HepG2 (cell line): ENCODE measurements at regions not wholly inside any gene's neighbourhood (a gene's known extent, or its start where the extent isn't known, plus 50 kb on each side); places are given as distances from the start of the nearest gene placed in this dataset.

Source experiments
- JUNB ChIP-seq: sonication (generic); formaldehyde crosslinking; IDR thresholded peaks from 2 replicates; pipeline ENCODE4 v1.8.0; 2022; ENCODE audit warnings: missing genetic modification reagents, mild to moderate bottlenecking, borderline replicate concordance
- NFKBIZ ChIP-seq: IDR thresholded peaks from 2 replicates; pipeline ENCODE4 v1.6.1; 2018; ENCODE audit warnings: missing genetic modification reagents, missing compliant biosample characterization
- PCBP2 ChIP-seq: fragments of 200-400 bp; formaldehyde crosslinking; optimal IDR thresholded peaks from 2 replicates; pipeline ENCODE3; 2018; ENCODE audit warnings: low read length, low read depth; ENCODE audit not compliant: poor library complexity, severe bottlenecking
- RAD21 ChIP-seq: fragments of 450-650 bp; formaldehyde crosslinking; IDR thresholded peaks from 2 replicates; pipeline ENCODE4 v1.5.0; 2020; ENCODE audit warnings: mild to moderate bottlenecking
- SP2 ChIP-seq: sonication (generic); formaldehyde crosslinking; IDR thresholded peaks from 2 replicates; pipeline ENCODE4 v1.5.1; 2020; ENCODE audit warnings: mild to moderate bottlenecking, missing genetic modification reagents
- TMF1 ChIP-seq: sonication (generic); formaldehyde crosslinking; IDR thresholded peaks from 2 replicates; pipeline ENCODE4 v1.8.1; 2022; ENCODE audit warnings: low read depth, missing genetic modification reagents
- ZFAT ChIP-seq: sonication (generic); formaldehyde crosslinking; conservative IDR thresholded peaks from 2 replicates; pipeline ENCODE4 v1.8.1; 2023; ENCODE audit warnings: missing genetic modification reagents, inconsistent platforms
- ZKSCAN1 ChIP-seq: fragments of 150-350 bp; IDR thresholded peaks from 2 replicates; pipeline ENCODE4 v1.6.1; 2014; ENCODE audit warnings: low read length
- TF ChIP-seq, protein P1 (sequence below): sonication (generic); formaldehyde crosslinking; conservative IDR thresholded peaks from 2 replicates; pipeline ENCODE4 v1.8.1; 2023; ENCODE audit warnings: missing genetic modification reagents
- TF ChIP-seq, protein P2 (sequence below): sonication (generic); formaldehyde crosslinking; IDR thresholded peaks from 2 replicates; pipeline ENCODE4 v1.4.0; 2020; ENCODE audit warnings: missing genetic modification reagents, mild to moderate bottlenecking, borderline replicate concordance
- TF ChIP-seq, protein P3 (sequence below): sonication (generic); formaldehyde crosslinking; IDR thresholded peaks from 2 replicates; pipeline ENCODE4 v1.4.0; 2020; ENCODE audit warnings: missing genetic modification reagents

DNA sequence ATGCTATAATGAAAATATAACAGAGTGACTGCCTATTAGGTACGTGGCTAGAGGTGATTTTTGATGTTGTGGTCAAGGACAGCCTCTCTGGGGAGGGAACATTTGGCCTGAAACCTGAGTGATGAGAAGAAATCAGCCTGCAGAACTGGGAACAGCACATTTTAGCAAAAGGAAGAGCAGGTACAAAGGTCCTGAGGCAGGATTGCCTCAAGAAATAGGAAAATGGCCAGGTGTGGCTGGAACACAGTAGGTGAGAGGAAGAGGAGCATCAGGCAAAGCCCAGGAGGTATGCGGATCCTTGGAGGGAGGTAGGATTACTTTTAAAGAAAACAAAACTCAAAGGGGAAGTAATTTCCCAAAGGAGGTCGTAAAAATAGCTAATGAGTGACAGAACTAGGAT is 582.9 kb downstream of the MED13L start:
- TF ChIP-seq JUNB (CRISPR knock-in tag) = no peak
- TF ChIP-seq NFKBIZ (CRISPR knock-in tag) = no peak
- TF ChIP-seq ZKSCAN1 = no peak
- TF ChIP-seq SP2 (CRISPR knock-in tag) = no peak
- TF ChIP-seq, protein P1, sequence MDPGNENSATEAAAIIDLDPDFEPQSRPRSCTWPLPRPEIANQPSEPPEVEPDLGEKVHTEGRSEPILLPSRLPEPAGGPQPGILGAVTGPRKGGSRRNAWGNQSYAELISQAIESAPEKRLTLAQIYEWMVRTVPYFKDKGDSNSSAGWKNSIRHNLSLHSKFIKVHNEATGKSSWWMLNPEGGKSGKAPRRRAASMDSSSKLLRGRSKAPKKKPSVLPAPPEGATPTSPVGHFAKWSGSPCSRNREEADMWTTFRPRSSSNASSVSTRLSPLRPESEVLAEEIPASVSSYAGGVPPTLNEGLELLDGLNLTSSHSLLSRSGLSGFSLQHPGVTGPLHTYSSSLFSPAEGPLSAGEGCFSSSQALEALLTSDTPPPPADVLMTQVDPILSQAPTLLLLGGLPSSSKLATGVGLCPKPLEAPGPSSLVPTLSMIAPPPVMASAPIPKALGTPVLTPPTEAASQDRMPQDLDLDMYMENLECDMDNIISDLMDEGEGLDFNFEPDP = no peak
- TF ChIP-seq, protein P2, sequence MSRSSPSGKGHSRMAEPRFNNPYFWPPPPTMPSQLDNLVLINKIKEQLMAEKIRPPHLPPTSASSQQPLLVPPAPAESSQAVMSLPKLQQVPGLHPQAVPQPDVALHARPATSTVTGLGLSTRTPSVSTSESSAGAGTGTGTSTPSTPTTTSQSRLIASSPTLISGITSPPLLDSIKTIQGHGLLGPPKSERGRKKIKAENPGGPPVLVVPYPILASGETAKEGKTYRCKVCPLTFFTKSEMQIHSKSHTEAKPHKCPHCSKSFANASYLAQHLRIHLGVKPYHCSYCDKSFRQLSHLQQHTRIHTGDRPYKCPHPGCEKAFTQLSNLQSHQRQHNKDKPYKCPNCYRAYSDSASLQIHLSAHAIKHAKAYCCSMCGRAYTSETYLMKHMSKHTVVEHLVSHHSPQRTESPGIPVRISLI = no peak
- no peak for TF ChIP-seq PCBP2
- TF ChIP-seq, protein P3, sequence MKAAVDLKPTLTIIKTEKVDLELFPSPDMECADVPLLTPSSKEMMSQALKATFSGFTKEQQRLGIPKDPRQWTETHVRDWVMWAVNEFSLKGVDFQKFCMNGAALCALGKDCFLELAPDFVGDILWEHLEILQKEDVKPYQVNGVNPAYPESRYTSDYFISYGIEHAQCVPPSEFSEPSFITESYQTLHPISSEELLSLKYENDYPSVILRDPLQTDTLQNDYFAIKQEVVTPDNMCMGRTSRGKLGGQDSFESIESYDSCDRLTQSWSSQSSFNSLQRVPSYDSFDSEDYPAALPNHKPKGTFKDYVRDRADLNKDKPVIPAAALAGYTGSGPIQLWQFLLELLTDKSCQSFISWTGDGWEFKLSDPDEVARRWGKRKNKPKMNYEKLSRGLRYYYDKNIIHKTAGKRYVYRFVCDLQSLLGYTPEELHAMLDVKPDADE = no peak
- TF ChIP-seq ZFAT = no peak
- TF ChIP-seq RAD21 (CRISPR knock-in tag) = no peak
- TF ChIP-seq TMF1 (CRISPR knock-in tag) = no peak
